ENCODE measurements at regions not wholly inside any gene's neighbourhood (a gene's known extent, or its start where the extent isn't known, plus 50 kb on each side); places are given as distances from the start of the nearest gene placed in this dataset.

DNA sequence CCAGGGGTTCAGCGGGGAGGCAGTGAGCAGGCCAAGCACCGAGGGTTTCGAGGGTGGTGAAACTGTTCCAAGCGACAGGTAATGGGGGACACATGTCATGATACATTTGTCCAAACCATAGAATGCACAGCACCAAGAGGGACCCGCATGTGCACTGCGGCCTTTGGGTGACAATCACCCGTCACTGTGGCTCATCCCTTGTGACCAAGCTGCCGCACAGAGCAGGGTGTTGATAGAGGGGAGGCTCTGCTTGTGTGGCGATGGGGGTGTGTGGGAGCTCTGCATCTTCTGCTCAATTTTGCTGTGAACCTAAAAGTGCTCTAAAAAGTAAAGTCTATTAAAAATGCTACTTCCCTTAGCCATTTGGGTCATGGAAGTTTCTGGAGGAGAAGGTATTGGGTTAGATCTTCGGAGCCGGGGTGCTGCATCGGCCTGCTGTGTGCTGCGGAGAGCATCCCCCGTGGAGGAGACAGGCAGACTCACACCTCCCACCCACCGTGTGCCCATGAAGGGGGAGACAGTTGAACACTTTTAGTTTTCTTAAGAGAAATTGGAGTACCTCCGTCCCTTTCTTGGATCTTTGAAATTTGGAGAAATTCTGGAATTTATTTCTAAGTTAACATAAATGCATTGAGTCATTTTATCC is 280.4 kb upstream of the IRX2 start (continued):
- TF ChIP-seq, protein P1, sequence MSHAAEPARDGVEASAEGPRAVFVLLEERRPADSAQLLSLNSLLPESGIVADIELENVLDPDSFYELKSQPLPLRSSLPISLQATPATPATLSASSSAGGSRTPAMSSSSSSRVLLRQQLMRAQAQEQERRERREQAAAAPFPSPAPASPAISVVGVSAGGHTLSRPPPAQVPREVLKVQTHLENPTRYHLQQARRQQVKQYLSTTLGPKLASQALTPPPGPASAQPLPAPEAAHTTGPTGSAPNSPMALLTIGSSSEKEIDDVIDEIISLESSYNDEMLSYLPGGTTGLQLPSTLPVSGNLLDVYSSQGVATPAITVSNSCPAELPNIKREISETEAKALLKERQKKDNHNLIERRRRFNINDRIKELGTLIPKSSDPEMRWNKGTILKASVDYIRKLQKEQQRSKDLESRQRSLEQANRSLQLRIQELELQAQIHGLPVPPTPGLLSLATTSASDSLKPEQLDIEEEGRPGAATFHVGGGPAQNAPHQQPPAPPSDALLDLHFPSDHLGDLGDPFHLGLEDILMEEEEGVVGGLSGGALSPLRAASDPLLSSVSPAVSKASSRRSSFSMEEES (CRISPR knock-in tag; IDR thresholded peaks at IDR 0.05) = no peak

DNA sequence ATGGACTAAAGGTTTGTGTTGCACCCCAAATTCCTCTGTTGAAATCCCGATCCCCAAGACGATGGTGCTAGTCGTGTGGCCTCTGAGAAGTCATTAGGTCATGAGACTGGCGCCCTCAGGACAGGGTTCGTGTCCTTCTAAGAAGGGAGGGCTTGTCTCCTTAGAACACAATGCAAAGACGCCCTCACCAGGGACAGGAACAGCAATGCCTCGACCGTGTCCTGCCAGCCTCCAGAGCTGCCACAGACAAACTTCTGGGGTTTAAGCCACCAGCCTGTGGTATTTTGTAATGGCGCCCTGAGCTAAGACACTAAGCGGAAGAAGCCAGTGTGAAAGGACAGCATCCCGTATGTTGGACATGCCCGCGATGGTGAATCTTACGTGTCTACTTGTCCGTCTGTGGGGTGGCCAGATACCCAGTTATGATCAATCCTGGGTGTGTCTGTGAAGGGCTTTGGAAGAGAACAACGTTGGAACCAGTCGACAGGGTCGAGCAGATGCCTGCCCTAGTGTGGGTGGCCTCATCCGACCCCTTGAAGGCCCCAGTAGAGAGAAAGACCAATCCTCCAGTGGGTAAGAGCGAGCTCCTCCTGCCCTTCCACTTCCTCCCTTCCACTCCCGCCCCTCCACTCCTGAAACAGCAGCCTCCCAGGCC is 279.2 kb upstream of the IRX2 start:
- H3K9ac ChIP-seq (ENCODE audit: insufficient read depth in 1 of 2, low read depth in 2 of 2, low read length in 2 of 2) = no peak overlapping the region
- in situ Hi-C loops (cut with MboI) = no loop called here
- WGBS (ENCODE audit: insufficient coverage, low coverage, missing lambda C conversion rate) = 1% methylated on average over 21 of the region's 21 CpGs
- TF ChIP-seq MXI1 (IDR thresholded peaks at IDR 0.05; ENCODE audit: low read depth, low read length) = no peak
- intact Hi-C loops (cut with micrococcal nuclease) = no loop called here
- H3K4me3 ChIP-seq = no peak overlapping the region
- H3K27me3 ChIP-seq (ENCODE audit: control insufficient read depth in 2 of 2, insufficient read depth in 2 of 2, low read length in 2 of 2) = peaks cover 0 to 28% of the 10 kb centered on the region in 2 experiments; a peak in 2 of 5 replicates
- ATAC-seq = no peak
- H3K27ac ChIP-seq (ENCODE audit: extremely low read depth, low read depth, low read length) = no peak overlapping the region
- H3K9me3 ChIP-seq (replicated peaks; ENCODE audit: control insufficient read depth, insufficient read depth, low read depth, low read length) = no peaks in the 10 kb centered on the region
- POLR2A ChIA-PET = no interaction called here
- no peaks in the 10 kb centered on the region for H3K36me3 ChIP-seq (ENCODE audit: control insufficient read depth, insufficient read depth, low read length)
- no peak overlapping the region for H2AFZ ChIP-seq (ENCODE audit: low read depth, low read length)
- CTCF ChIA-PET (ENCODE audit: low intra/inter-chr PET ratio) = no interaction called here
- no peak overlapping the region for H3K4me2 ChIP-seq (ENCODE audit: insufficient read depth, low read length)
- no peak for FAIRE-seq
- no peaks in the 10 kb centered on the region; a peak in 1 of 5 replicates for H3K4me1 ChIP-seq (replicated peaks in 1 of 2; ENCODE audit: control insufficient read depth in 2 of 2, insufficient read depth in 2 of 2, low read length in 2 of 2)
- BruUV-seq (replicated peaks) = no TSS peak
- H3K9me1 ChIP-seq (ENCODE audit: control insufficient read depth, insufficient read depth, low read length) = no peaks in the 10 kb centered on the region
- no peak for DNase-seq (ENCODE audit: extremely low read depth in 1 of 4, low spot score in 3 of 4)
- H3K79me2 ChIP-seq (ENCODE audit: control insufficient read depth, insufficient read depth, low read length) = no peaks in the 10 kb centered on the region
- H4K20me1 ChIP-seq (replicated peaks; ENCODE audit: control insufficient read depth, insufficient read depth, low read length) = no peaks in the 10 kb centered on the region; the same call in 1 of the 2 replicates
